Thyroid gland (tissue), 4 donors: ENCODE measurements at regions not wholly inside any gene's neighbourhood (a gene's known extent, or its start where the extent isn't known, plus 50 kb on each side); places are given as distances from the start of the nearest gene placed in this dataset.

Experiments used
- CTCF ChIP-seq, 6 experiments: fragments of 200-600 bp in 3 of 6; fragments of 450-650 bp in 3 of 6; sonication (generic) in 3 of 6; IDR thresholded peaks; one replicate each; pipeline ENCODE4 v1.5.1; 2016 to 2019; ENCODE audit warnings: antibody characterized with exemption in 6 of 6, mild to moderate bottlenecking in 2 of 6, inconsistent platforms in 1 of 6, moderate library complexity in 1 of 6
- POLR2A ChIP-seq, 2 donors: fragments of 450-650 bp; IDR thresholded peaks; one replicate each; pipeline ENCODE4 v1.6.1; 2017; ENCODE audit warnings: antibody characterized with exemption in 2 of 2, mild to moderate bottlenecking in 2 of 2, moderate library complexity in 1 of 2

- TF ChIP-seq CTCF (IDR thresholded peaks at IDR 0.05) (no peak), POLR2A (IDR thresholded peaks at IDR 0.05) (no peak)
Measured at GRCh38 chr2:12959935-12960334, 243.2 kb downstream of the TRIB2 start.
